IPS-15b (cell line): ENCODE measurements at regions not wholly inside any gene's neighbourhood (a gene's known extent, or its start where the extent isn't known, plus 50 kb on each side); places are given as distances from the start of the nearest gene placed in this dataset.

Experiments used
- H3K27me3 ChIP-seq: one replicate; pipeline ENCODE4 v1.6.1; 2013; ENCODE audit warnings: low read length; ENCODE audit not compliant: control insufficient read depth, insufficient read depth
- H3K36me3 ChIP-seq: one replicate; pipeline ENCODE4 v1.6.1; 2013; ENCODE audit warnings: low read length; ENCODE audit not compliant: control insufficient read depth, insufficient read depth
- H3K4me1 ChIP-seq: one replicate; pipeline ENCODE4 v1.6.1; 2013; ENCODE audit warnings: mild to moderate bottlenecking, low read length; ENCODE audit not compliant: control insufficient read depth, insufficient read depth
- H3K4me3 ChIP-seq: one replicate; pipeline ENCODE4 v1.5.1; 2013; ENCODE audit warnings: low read depth, low read length
- H3K9ac ChIP-seq: one replicate; pipeline ENCODE4 v1.6.1; 2013; ENCODE audit warnings: low read depth, mild to moderate bottlenecking, low read length
- H3K9me3 ChIP-seq: one replicate; pipeline ENCODE4 v1.6.1; 2013; ENCODE audit warnings: mild to moderate bottlenecking, low read length; ENCODE audit not compliant: control insufficient read depth, insufficient read depth

DNA sequence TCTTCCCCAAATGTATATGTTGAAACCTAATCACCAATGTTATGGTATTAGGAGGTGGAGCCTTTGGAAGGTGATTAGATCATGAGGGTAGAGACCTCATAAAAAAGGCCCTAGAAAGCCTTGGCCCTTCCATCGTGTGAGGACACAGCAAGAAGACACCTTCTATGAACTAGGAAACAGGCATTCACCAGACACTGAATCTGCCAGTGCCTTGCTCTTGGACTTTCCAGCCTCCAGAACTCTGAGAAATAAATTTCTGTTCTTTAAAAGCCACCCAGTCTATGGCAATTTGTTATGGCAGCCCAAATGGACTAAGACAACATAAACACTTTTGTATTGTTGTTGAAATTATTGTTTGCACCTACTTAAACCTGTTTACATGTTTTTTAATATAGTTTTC is 221.8 kb upstream of the RPS6KA3 start:
- H3K4me3 ChIP-seq: no peak overlapping the region
- H3K4me1 ChIP-seq: no peaks in the 10 kb centered on the region
- H3K27me3 ChIP-seq: no peaks in the 10 kb centered on the region
- H3K9ac ChIP-seq: no peak overlapping the region
- no peaks in the 10 kb centered on the region for H3K9me3 ChIP-seq
- H3K36me3 ChIP-seq: no peaks in the 10 kb centered on the region

DNA sequence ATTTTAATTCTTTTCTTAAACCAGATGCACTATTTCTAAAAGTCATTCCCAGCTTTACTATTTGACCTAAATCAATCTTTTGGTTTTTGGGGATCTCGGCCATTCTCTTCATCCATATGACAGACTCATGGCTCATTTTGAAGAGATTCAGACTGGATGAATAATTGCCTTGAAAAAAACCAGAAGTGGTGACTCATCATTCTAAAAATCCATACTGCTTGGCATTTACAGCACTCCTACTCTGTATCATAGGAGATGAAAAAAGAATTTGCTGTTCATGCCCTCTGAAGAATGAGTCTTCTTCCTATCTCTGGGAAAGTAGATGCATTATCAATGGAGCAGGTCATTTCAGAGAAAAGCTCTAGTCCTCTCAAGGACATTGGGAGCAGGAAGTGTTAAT is 220.5 kb upstream of the RPS6KA3 start:
- H3K4me3 ChIP-seq: no peak overlapping the region
- H3K27me3 ChIP-seq: no peaks in the 10 kb centered on the region
- no peaks in the 10 kb centered on the region for H3K4me1 ChIP-seq

GRCh38 chrX:20481632-20482031 is 214.9 kb upstream of the RPS6KA3 start:
- H3K27me3 ChIP-seq: no peaks in the 10 kb centered on the region
- H3K4me1 ChIP-seq: no peaks in the 10 kb centered on the region
- H3K36me3 ChIP-seq: no peaks in the 10 kb centered on the region
- H3K4me3 ChIP-seq: no peak overlapping the region
- no peaks in the 10 kb centered on the region for H3K9me3 ChIP-seq
- H3K9ac ChIP-seq: no peak overlapping the region

More for the DNA sequence above, 220.5 kb upstream of the RPS6KA3 start:
- Histone ChIP-seq H3K9ac (no peak overlapping the region), H3K9me3 (no peaks in the 10 kb centered on the region), H3K36me3 (no peaks in the 10 kb centered on the region)

GRCh38 chrX:20479896-20480295 is 213.2 kb upstream of the RPS6KA3 start:
- no peaks in the 10 kb centered on the region for H3K36me3 ChIP-seq
- no peaks in the 10 kb centered on the region for H3K27me3 ChIP-seq
- H3K9ac ChIP-seq: no peak overlapping the region
- peaks cover 1% of the 10 kb centered on the region for H3K9me3 ChIP-seq
- no peak overlapping the region for H3K4me3 ChIP-seq
- H3K4me1 ChIP-seq: no peaks in the 10 kb centered on the region

DNA sequence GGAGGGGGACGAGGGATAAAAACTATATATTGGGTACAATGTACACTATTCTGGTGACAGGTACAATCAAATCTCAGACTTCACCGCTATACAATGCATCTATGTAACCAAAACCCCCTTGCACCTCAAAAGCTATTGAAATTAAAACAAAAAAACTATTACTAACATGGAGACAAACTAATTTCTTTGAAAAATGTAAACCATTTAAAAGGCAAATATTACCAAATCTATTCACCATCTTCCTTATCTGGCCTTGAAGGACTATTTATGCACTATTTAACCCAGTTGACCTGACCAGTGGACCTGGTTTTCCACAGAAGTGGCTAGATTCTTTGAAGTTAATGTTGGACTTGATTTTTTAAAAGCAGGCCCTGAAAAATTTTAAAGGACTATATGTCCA is 212.3 kb upstream of the RPS6KA3 start:
- Histone ChIP-seq H3K9ac (no peak overlapping the region), H3K9me3 (peaks cover 3% of the 10 kb centered on the region), H3K4me1 (no peaks in the 10 kb centered on the region), H3K36me3 (no peaks in the 10 kb centered on the region), H3K27me3 (no peaks in the 10 kb centered on the region), H3K4me3 (no peak overlapping the region)

- Histone ChIP-seq H3K4me3 (no peak overlapping the region), H3K9ac (no peak overlapping the region), H3K9me3 (peaks cover 3% of the 10 kb centered on the region), H3K36me3 (no peaks in the 10 kb centered on the region), H3K27me3 (no peaks in the 10 kb centered on the region), H3K4me1 (no peaks in the 10 kb centered on the region)
These were observed 211.3 kb upstream of the RPS6KA3 start for GRCh38 chrX:20477836-20478524.

DNA sequence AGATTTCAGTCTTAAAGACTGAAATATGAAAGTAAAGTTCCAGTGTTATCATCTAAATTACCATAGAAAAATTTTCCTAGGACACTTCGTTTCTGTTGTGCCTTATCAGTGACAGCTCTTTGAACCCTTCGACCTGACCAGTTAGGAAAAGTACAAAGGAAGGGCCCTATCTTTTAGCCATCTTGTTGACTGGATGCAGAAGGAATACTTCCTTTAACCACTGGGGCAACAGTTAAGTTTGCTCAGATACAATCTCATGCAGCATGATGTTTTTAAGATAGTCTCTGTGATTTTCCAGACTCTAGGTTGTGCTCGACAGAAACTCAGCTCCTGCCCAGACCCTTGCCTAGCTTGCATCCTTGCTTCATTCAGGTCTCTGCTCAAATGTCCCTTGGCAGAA is 210.5 kb upstream of the RPS6KA3 start:
- H3K36me3 ChIP-seq: no peaks in the 10 kb centered on the region
- no peaks in the 10 kb centered on the region for H3K27me3 ChIP-seq
- H3K9me3 ChIP-seq: peaks cover 3% of the 10 kb centered on the region
- H3K4me1 ChIP-seq: no peaks in the 10 kb centered on the region
- H3K4me3 ChIP-seq: no peak overlapping the region
- H3K9ac ChIP-seq: no peak overlapping the region

DNA sequence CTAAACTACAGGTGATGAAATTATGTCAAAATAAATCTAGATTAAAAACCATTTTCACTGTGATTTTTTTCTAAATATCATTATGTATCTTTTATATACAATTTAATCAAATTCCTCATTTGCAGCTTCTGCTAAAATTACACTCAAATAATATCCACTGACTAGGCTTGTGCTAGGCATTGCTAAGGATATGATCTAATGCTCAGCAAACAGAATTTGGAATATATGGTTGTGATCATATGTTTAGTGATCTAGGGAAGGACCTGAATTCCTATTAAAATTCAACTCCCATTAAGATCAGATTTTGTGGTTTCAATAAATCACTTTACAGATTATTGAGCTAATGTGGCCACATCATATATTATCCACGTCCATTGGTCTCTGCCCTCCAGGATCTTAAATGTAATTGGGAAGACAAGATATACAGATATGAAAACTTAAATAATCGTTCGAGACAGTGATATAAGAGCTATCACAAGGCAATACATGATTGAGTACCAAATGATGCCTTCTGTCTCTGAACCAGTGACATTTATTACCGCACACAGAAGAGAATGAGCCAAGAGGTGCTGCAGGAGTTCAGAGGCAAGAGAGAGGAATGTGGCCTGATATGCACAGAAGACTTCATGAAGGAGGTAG is 206.0 kb upstream of the RPS6KA3 start:
- H3K36me3 ChIP-seq: no peaks in the 10 kb centered on the region
- peaks cover 3% of the 10 kb centered on the region for H3K9me3 ChIP-seq
- H3K9ac ChIP-seq: no peak overlapping the region
- H3K4me3 ChIP-seq: no peak overlapping the region
- H3K4me1 ChIP-seq: no peaks in the 10 kb centered on the region
- no peaks in the 10 kb centered on the region for H3K27me3 ChIP-seq

DNA sequence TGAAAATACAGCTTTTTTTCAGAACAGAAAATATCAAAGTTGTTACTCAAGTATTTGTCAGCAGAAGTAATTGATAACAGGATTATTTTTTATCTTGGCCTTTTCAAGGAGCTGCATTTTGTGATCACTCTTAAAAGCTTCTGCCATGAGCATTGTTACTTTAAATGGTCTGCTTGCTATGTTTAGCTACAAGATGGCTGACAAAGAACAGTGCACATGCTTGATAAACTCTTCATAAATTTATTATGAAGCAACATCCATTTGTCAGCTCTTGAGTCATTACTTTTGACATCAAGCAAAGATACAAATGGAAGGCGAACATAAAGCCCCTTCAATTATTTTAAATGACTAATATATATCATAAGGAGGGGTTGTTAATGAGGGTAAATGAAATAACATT is 205.4 kb upstream of the RPS6KA3 start:
- no peaks in the 10 kb centered on the region for H3K27me3 ChIP-seq
- no peaks in the 10 kb centered on the region for H3K4me1 ChIP-seq
- peaks cover 3% of the 10 kb centered on the region for H3K9me3 ChIP-seq
- H3K4me3 ChIP-seq: no peak overlapping the region
- no peak overlapping the region for H3K9ac ChIP-seq
- no peaks in the 10 kb centered on the region for H3K36me3 ChIP-seq

GRCh38 chrX:20471483-20471882 is 204.8 kb upstream of the RPS6KA3 start:
- Histone ChIP-seq H3K9ac (no peak overlapping the region), H3K4me1 (no peaks in the 10 kb centered on the region), H3K9me3 (peaks cover 3% of the 10 kb centered on the region), H3K36me3 (no peaks in the 10 kb centered on the region), H3K27me3 (no peaks in the 10 kb centered on the region), H3K4me3 (no peak overlapping the region)

- Histone ChIP-seq H3K36me3 (no peaks in the 10 kb centered on the region), H3K4me3 (no peak overlapping the region), H3K4me1 (no peaks in the 10 kb centered on the region), H3K9me3 (no peaks in the 10 kb centered on the region), H3K9ac (no peak overlapping the region), H3K27me3 (no peaks in the 10 kb centered on the region)
These were observed 196.8 kb upstream of the RPS6KA3 start for GRCh38 chrX:20463296-20464075.

GRCh38 chrX:20461576-20461975 is 194.9 kb upstream of the RPS6KA3 start:
- H3K4me3 ChIP-seq: no peak overlapping the region
- H3K9me3 ChIP-seq: no peaks in the 10 kb centered on the region
- no peaks in the 10 kb centered on the region for H3K36me3 ChIP-seq
- no peaks in the 10 kb centered on the region for H3K4me1 ChIP-seq
- H3K9ac ChIP-seq: no peak overlapping the region
- H3K27me3 ChIP-seq: no peaks in the 10 kb centered on the region
